Lower leg skin (tissue), 3 donors: ENCODE measurements at regions not wholly inside any gene's neighbourhood (a gene's known extent, or its start where the extent isn't known, plus 50 kb on each side); places are given as distances from the start of the nearest gene placed in this dataset.

Experiments
- POLR2A ChIP-seq, 2 donors: fragments of 450-650 bp; IDR thresholded peaks; one replicate each; pipeline ENCODE4 v1.6.1; 2016 to 2017; ENCODE audit warnings: antibody characterized with exemption in 2 of 2, mild to moderate bottlenecking in 1 of 2, moderate library complexity in 1 of 2
- TF ChIP-seq, protein P1 (sequence below), 3 donors: fragments of 450-650 bp; IDR thresholded peaks; one replicate each; pipeline ENCODE4 v1.5.1; 2016; ENCODE audit warnings: antibody characterized with exemption in 3 of 3, mild to moderate bottlenecking in 3 of 3, moderate library complexity in 2 of 3

DNA sequence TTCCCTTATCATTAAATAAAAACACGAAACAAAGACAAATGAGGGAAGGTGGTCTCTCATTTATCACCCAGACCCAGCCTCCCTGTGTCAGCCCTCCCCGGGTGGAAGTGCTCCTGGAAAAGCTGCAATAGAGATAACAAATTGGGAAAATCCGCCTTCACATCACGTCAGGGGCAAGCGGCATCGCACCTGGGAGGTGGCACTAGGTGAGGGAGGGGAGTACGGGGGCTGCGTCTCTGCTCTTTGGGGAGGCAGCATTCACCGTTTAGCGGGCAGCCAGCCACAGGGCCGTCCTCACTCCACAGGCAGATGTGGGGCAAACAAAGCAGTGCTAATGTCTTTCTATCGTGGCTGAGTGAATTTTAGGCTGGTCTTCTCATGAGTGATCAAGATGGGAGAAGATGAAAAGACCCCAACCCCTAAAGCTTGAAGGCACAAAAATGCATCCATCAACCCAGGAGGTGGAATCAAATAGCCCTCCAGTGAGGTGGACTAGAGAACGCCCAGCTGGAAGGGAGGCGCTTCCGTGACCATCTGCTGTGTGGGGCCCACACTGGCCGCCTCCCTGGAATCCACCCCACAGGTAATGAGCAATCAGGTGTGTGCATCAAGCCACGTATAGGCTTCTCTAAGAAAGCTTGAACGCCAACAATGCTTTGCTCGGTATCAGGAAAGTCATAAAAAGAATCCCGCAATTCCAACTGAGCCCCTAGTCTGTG lies 629.5 kb downstream of the BRD1 start:
- TF ChIP-seq POLR2A (IDR thresholded peaks at IDR 0.05) = no peak
- TF ChIP-seq, protein P1, sequence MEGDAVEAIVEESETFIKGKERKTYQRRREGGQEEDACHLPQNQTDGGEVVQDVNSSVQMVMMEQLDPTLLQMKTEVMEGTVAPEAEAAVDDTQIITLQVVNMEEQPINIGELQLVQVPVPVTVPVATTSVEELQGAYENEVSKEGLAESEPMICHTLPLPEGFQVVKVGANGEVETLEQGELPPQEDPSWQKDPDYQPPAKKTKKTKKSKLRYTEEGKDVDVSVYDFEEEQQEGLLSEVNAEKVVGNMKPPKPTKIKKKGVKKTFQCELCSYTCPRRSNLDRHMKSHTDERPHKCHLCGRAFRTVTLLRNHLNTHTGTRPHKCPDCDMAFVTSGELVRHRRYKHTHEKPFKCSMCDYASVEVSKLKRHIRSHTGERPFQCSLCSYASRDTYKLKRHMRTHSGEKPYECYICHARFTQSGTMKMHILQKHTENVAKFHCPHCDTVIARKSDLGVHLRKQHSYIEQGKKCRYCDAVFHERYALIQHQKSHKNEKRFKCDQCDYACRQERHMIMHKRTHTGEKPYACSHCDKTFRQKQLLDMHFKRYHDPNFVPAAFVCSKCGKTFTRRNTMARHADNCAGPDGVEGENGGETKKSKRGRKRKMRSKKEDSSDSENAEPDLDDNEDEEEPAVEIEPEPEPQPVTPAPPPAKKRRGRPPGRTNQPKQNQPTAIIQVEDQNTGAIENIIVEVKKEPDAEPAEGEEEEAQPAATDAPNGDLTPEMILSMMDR (IDR thresholded peaks at IDR 0.05) = no peak
